ENCODE measurements at regions not wholly inside any gene's neighbourhood (a gene's known extent, or its start where the extent isn't known, plus 50 kb on each side); places are given as distances from the start of the nearest gene placed in this dataset.

DNA sequence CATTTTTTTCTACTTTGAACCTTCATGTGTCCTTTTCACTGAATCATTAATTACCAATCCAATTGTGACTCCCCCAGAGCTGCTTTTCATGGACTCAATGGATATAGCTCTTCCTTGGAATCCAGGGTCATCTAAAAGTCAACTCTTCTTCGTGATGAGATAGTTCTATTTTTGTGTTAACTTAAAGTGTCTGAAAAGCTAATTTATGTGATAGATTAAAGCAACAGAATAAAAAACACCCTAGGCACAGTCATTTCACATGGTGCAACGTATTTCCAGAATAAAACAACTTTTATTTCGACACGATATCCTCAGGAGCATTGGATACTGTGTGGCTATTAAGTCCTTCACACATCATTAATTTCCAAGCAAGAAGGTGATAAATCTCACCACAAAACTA lies 250.6 kb upstream of the SPHKAP start:
- WGBS = 47% methylated on average over 4 of the region's 4 CpGs
- no peak for DNase-seq (ENCODE audit: low spot score)

DNA sequence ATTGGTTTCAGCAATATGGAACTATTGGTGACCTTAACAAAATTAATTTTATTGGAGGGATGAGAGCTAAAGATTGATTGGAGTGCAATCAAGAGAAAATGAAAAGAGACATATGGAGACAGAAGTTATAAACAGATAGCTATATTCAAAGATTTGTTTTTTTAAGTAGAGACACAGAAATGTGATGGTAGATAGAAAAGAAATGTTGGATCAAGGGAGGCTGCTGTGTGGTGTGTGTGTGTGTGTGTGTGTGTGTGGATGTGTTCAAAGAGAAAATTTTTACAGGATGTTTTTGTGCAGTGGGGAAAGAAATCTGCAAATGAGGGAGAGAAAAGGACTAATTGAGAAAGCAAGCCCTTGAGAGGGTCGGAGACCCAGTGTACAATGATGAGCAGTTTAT lies 249.5 kb upstream of the SPHKAP start:
- Histone ChIP-seq H3K9me3 (ENCODE audit: control insufficient read depth in 4 of 4, low read length in 3 of 4) (peaks cover 0 to 9% (median 6%) of the 10 kb centered on the region in 4 donors), H3K27ac (ENCODE audit: low read depth in 1 of 2, low read length in 2 of 2) (no peak overlapping the region), H3K4me3 (ENCODE audit: low read depth in 1 of 3, low read length in 3 of 3) (no peak overlapping the region), H3K9ac (ENCODE audit: low read depth in 1 of 2, low read length in 2 of 2) (no peak overlapping the region), H3K27me3 (ENCODE audit: control insufficient read depth in 4 of 4, insufficient read depth in 4 of 4, low read length in 3 of 4) (no peaks in the 10 kb centered on the region), H3K36me3 (ENCODE audit: control insufficient read depth in 4 of 4, insufficient read depth in 3 of 4, low read depth in 1 of 4, low read length in 3 of 4) (no peaks in the 10 kb centered on the region), H3K4me1 (ENCODE audit: control insufficient read depth in 4 of 4, insufficient read depth in 4 of 4, low read length in 3 of 4) (no peaks in the 10 kb centered on the region)
- WGBS = 49% methylated on average over 1 of the region's 1 CpG
- no peak for DNase-seq (ENCODE audit: low spot score)
- TF ChIP-seq YY1 (IDR thresholded peaks at IDR 0.05) = no peak
- no peak for TF ChIP-seq EGR1 (IDR thresholded peaks at IDR 0.05; ENCODE audit: low read depth in 2 of 2)
- TF ChIP-seq FOXA1 (IDR thresholded peaks at IDR 0.05) = no peak
- TF ChIP-seq, protein P1, sequence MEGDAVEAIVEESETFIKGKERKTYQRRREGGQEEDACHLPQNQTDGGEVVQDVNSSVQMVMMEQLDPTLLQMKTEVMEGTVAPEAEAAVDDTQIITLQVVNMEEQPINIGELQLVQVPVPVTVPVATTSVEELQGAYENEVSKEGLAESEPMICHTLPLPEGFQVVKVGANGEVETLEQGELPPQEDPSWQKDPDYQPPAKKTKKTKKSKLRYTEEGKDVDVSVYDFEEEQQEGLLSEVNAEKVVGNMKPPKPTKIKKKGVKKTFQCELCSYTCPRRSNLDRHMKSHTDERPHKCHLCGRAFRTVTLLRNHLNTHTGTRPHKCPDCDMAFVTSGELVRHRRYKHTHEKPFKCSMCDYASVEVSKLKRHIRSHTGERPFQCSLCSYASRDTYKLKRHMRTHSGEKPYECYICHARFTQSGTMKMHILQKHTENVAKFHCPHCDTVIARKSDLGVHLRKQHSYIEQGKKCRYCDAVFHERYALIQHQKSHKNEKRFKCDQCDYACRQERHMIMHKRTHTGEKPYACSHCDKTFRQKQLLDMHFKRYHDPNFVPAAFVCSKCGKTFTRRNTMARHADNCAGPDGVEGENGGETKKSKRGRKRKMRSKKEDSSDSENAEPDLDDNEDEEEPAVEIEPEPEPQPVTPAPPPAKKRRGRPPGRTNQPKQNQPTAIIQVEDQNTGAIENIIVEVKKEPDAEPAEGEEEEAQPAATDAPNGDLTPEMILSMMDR (IDR thresholded peaks at IDR 0.05; ENCODE audit: low read depth, low read length, missing input control) = no peak
- no peak for TF ChIP-seq RAD21 (IDR thresholded peaks at IDR 0.05)
- TF ChIP-seq RXRA (IDR thresholded peaks at IDR 0.05) = no peak
- no peak for TF ChIP-seq HNF4A (conservative IDR thresholded peaks at IDR 0.05)

More for the DNA sequence above, 250.6 kb upstream of the SPHKAP start:
- Histone ChIP-seq H3K36me3 (ENCODE audit: control insufficient read depth in 4 of 4, insufficient read depth in 3 of 4, low read depth in 1 of 4, low read length in 3 of 4) (no peaks in the 10 kb centered on the region), H3K4me1 (ENCODE audit: control insufficient read depth in 4 of 4, insufficient read depth in 4 of 4, low read length in 3 of 4) (no peaks in the 10 kb centered on the region), H3K9me3 (ENCODE audit: control insufficient read depth in 4 of 4, low read length in 3 of 4) (peaks cover 0 to 3% (median 2%) of the 10 kb centered on the region in 4 donors), H3K27me3 (ENCODE audit: control insufficient read depth in 4 of 4, insufficient read depth in 4 of 4, low read length in 3 of 4) (no peaks in the 10 kb centered on the region), H3K4me3 (ENCODE audit: low read depth in 1 of 3, low read length in 3 of 3) (no peak overlapping the region), H3K27ac (ENCODE audit: low read depth in 1 of 2, low read length in 2 of 2) (no peak overlapping the region), H3K9ac (ENCODE audit: low read depth in 1 of 2, low read length in 2 of 2) (no peak overlapping the region)
- TF ChIP-seq SP1 (IDR thresholded peaks at IDR 0.05) = no peak

DNA sequence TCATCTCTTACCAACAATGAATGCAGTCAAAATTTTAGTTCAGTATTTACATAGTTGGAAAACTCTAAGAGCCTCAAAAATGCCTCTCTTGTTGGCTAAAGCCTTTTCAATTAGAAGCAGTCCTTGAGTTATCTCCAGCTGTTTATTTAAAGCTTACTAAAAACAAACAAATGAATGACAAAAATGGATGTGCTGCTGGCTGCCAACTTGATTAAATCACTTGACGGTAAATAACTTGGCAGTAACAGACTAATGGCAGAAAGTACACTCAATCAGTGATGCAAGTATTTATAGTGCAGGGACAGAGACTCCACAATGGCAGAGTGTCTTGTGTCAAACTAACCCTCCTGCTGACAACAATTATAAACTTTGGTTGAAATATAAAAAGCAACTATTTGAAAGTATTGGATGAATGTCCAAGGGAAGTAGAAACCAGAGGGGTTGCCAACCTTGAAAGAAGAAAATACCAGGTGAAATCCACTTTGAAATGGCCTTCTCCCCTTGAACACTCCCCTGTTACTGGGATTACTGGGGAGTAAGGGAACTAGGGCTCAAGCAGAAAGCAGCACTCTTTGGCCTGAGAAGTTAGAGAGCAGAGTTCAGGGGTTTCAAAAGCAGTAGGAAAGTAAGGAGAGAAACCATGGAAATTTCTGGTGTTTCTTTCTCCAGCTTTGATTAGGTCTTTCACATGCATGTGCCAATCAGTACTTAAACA lies 245.2 kb upstream of the SPHKAP start:
- TF ChIP-seq FOXA2 (IDR thresholded peaks at IDR 0.05) (no peak), EGR1 (IDR thresholded peaks at IDR 0.05; ENCODE audit: low read depth in 2 of 2) (no peak), FOXA1 (IDR thresholded peaks at IDR 0.05) (no peak), GABPA (IDR thresholded peaks at IDR 0.05 in 1 of 2, conservative IDR thresholded peaks at IDR 0.05 in 1 of 2) (no peak), NR2F2 (IDR thresholded peaks at IDR 0.05) (no peak), YY1 (IDR thresholded peaks at IDR 0.05) (no peak), TAF1 (conservative IDR thresholded peaks at IDR 0.05) (no peak), SP1 (IDR thresholded peaks at IDR 0.05) (no peak), RXRA (IDR thresholded peaks at IDR 0.05) (no peak), JUND (IDR thresholded peaks at IDR 0.05) (no peak), HNF4A (conservative IDR thresholded peaks at IDR 0.05) (no peak), HNF4G (IDR thresholded peaks at IDR 0.05) (no peak)
- TF ChIP-seq, protein P2, sequence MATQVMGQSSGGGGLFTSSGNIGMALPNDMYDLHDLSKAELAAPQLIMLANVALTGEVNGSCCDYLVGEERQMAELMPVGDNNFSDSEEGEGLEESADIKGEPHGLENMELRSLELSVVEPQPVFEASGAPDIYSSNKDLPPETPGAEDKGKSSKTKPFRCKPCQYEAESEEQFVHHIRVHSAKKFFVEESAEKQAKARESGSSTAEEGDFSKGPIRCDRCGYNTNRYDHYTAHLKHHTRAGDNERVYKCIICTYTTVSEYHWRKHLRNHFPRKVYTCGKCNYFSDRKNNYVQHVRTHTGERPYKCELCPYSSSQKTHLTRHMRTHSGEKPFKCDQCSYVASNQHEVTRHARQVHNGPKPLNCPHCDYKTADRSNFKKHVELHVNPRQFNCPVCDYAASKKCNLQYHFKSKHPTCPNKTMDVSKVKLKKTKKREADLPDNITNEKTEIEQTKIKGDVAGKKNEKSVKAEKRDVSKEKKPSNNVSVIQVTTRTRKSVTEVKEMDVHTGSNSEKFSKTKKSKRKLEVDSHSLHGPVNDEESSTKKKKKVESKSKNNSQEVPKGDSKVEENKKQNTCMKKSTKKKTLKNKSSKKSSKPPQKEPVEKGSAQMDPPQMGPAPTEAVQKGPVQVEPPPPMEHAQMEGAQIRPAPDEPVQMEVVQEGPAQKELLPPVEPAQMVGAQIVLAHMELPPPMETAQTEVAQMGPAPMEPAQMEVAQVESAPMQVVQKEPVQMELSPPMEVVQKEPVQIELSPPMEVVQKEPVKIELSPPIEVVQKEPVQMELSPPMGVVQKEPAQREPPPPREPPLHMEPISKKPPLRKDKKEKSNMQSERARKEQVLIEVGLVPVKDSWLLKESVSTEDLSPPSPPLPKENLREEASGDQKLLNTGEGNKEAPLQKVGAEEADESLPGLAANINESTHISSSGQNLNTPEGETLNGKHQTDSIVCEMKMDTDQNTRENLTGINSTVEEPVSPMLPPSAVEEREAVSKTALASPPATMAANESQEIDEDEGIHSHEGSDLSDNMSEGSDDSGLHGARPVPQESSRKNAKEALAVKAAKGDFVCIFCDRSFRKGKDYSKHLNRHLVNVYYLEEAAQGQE (IDR thresholded peaks at IDR 0.05) = no peak
- TF ChIP-seq, protein P3, sequence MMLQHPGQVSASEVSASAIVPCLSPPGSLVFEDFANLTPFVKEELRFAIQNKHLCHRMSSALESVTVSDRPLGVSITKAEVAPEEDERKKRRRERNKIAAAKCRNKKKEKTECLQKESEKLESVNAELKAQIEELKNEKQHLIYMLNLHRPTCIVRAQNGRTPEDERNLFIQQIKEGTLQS (IDR thresholded peaks at IDR 0.05) = no peak
- TF ChIP-seq, protein P4, sequence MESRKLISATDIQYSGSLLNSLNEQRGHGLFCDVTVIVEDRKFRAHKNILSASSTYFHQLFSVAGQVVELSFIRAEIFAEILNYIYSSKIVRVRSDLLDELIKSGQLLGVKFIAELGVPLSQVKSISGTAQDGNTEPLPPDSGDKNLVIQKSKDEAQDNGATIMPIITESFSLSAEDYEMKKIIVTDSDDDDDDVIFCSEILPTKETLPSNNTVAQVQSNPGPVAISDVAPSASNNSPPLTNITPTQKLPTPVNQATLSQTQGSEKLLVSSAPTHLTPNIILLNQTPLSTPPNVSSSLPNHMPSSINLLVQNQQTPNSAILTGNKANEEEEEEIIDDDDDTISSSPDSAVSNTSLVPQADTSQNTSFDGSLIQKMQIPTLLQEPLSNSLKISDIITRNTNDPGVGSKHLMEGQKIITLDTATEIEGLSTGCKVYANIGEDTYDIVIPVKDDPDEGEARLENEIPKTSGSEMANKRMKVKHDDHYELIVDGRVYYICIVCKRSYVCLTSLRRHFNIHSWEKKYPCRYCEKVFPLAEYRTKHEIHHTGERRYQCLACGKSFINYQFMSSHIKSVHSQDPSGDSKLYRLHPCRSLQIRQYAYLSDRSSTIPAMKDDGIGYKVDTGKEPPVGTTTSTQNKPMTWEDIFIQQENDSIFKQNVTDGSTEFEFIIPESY (IDR thresholded peaks at IDR 0.05) = no peak
- TF ChIP-seq, protein P5, sequence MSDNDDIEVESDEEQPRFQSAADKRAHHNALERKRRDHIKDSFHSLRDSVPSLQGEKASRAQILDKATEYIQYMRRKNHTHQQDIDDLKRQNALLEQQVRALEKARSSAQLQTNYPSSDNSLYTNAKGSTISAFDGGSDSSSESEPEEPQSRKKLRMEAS (IDR thresholded peaks at IDR 0.05) = no peak
- no peak for DNase-seq (ENCODE audit: low spot score)
- no peaks in the 10 kb centered on the region for H3K27me3 ChIP-seq (ENCODE audit: control insufficient read depth in 4 of 4, insufficient read depth in 4 of 4, low read length in 3 of 4)

More for the DNA sequence above, 245.2 kb upstream of the SPHKAP start:
- no peak overlapping the region for H3K27ac ChIP-seq (ENCODE audit: low read depth in 1 of 2, low read length in 2 of 2)
- no peaks in the 10 kb centered on the region for H3K4me1 ChIP-seq (ENCODE audit: control insufficient read depth in 4 of 4, insufficient read depth in 4 of 4, low read length in 3 of 4)
- no peak overlapping the region for H3K4me3 ChIP-seq (ENCODE audit: low read depth in 1 of 3, low read length in 3 of 3)
- H3K9ac ChIP-seq (ENCODE audit: low read depth in 1 of 2, low read length in 2 of 2) = no peak overlapping the region
- no peaks in the 10 kb centered on the region for H3K36me3 ChIP-seq (ENCODE audit: control insufficient read depth in 4 of 4, insufficient read depth in 3 of 4, low read depth in 1 of 4, low read length in 3 of 4)
- peaks cover 0 to 9% (median 6%) of the 10 kb centered on the region in 4 donors for H3K9me3 ChIP-seq (ENCODE audit: control insufficient read depth in 4 of 4, low read length in 3 of 4)
- WGBS = 37% methylated on average over 1 of the region's 1 CpG

Data from liver (tissue), 8 donors.